GM12878 (cell line): ENCODE measurements at regions not wholly inside any gene's neighbourhood (a gene's known extent, or its start where the extent isn't known, plus 50 kb on each side); places are given as distances from the start of the nearest gene placed in this dataset.

Experiments used
- ATAC-seq: fragments of 200-7000 bp; cut with Tn5 transposase; 3 replicates; pipeline ENCODE4 v1.9.1; 2020; ENCODE audit warnings: mild to moderate bottlenecking, moderate library complexity
- BruUV-seq: library from RNA; stranded (reverse); fragments of 400-500 nt; replicated peaks from 2 replicates; lab custom pipeline; 2021; lab: Mats Ljungman, UMichigan
- CTCF ChIA-PET: fragments of 300-600 bp; sonication (Branson Sonifier 250); formaldehyde crosslinking; extraction: SDS; loops from one replicate; lab custom pipeline; 2021; ENCODE audit warnings: inconsistent platforms; lab: Yijun Ruan, JAX
- POLR2A ChIA-PET: fragments of 350-600 bp; formaldehyde crosslinking; extraction: SDS; loops from one replicate; lab custom pipeline; 2021; ENCODE audit warnings: inconsistent platforms; lab: Charles Lee
- RAD21 ChIA-PET: fragments of 300-600 bp; sonication (Branson Sonifier 250); formaldehyde crosslinking; loops from one replicate; lab custom pipeline; 2023; ENCODE audit warnings: antibody characterized with exemption; ENCODE audit not compliant: unreplicated experiment; lab: Charles Lee
- SMC1A ChIA-PET: fragments of 300-600 bp; sonication (Branson Sonifier 250); formaldehyde crosslinking; loops from one replicate; lab custom pipeline; 2023; ENCODE audit not compliant: unreplicated experiment, uncharacterized antibody; lab: Charles Lee
- DNase-seq: peaks from one replicate; pipeline ENCODE4 v3.0.0-alpha.2; 2011; ENCODE audit warnings: low read depth, low spot score
- FAIRE-seq: peaks from 3 replicates; lab custom pipeline; 2011; peaks lifted over from hg19 to GRCh38; lab: Jason Lieb, UNC
- H2AFZ ChIP-seq: 2 replicates; pipeline ENCODE4 v1.6.0; 2011; ENCODE audit warnings: low read depth, low read length, control low read depth; ENCODE audit not compliant: control insufficient read depth
- H3K27ac ChIP-seq: 2 replicates; pipeline ENCODE4 v1.5.1; 2011; ENCODE audit warnings: control low read depth; ENCODE audit not compliant: control insufficient read depth, insufficient read depth
- H3K27me3 ChIP-seq, 2 experiments: replicated peaks in 1 of 2; 2 replicates each; pipeline versions ENCODE4 v1.6.0 to v1.6.1; 2011; ENCODE audit warnings: low read length in 1 of 2; ENCODE audit not compliant: control insufficient read depth in 2 of 2, insufficient read depth in 2 of 2
- H3K36me3 ChIP-seq, 2 experiments: 2 replicates each; pipeline ENCODE4 v1.5.1; 2011; ENCODE audit warnings: low read length in 1 of 2; ENCODE audit not compliant: control insufficient read depth in 2 of 2, insufficient read depth in 2 of 2
- H3K4me1 ChIP-seq: 2 replicates; pipeline ENCODE4 v1.6.1; 2011; ENCODE audit warnings: mild to moderate bottlenecking, low read length, moderate library complexity, mixed read lengths; ENCODE audit not compliant: control insufficient read depth, insufficient read depth
- H3K4me2 ChIP-seq: 2 replicates; pipeline ENCODE4 v1.6.0; 2011; ENCODE audit warnings: control low read depth; ENCODE audit not compliant: control insufficient read depth, insufficient read depth
- H3K4me3 ChIP-seq: fragments of 200-600 bp; sonication (generic); 2 replicates; pipeline ENCODE4 v1.5.1; 2016
- H3K79me2 ChIP-seq: 2 replicates; pipeline ENCODE4 v1.6.0; 2011; ENCODE audit warnings: low read length; ENCODE audit not compliant: control insufficient read depth, insufficient read depth
- H3K9ac ChIP-seq: 2 replicates; pipeline ENCODE4 v1.8.0; 2011; ENCODE audit warnings: low read length, control low read depth, mixed read lengths; ENCODE audit not compliant: control insufficient read depth, insufficient read depth
- H3K9me3 ChIP-seq: replicated peaks from 3 replicates; pipeline ENCODE4 v1.5.1; 2011; ENCODE audit warnings: mild to moderate bottlenecking, low read length; ENCODE audit not compliant: control insufficient read depth, insufficient read depth
- H4K20me1 ChIP-seq: 2 replicates; pipeline ENCODE4 v1.6.0; 2011; ENCODE audit not compliant: control insufficient read depth, insufficient read depth
- ASH2L ChIP-seq: fragments of 300-600, 200-600 bp; sonication (generic); IDR thresholded peaks from 2 replicates; pipeline ENCODE4 v1.6.1; 2017; ENCODE audit warnings: low read depth, mild to moderate bottlenecking, borderline replicate concordance
- CREM ChIP-seq: IDR thresholded peaks from 2 replicates; pipeline ENCODE4 v1.6.1; 2014; ENCODE audit warnings: antibody characterized with exemption, low read depth
- E2F8 ChIP-seq: fragments of 450-650 bp; IDR thresholded peaks from 2 replicates; pipeline ENCODE4 v1.6.1; 2018; ENCODE audit warnings: mild to moderate bottlenecking, low read depth, moderate library complexity; ENCODE audit not compliant: partially characterized antibody
- GATAD2B ChIP-seq: fragments of 450-650 bp; conservative IDR thresholded peaks from 2 replicates; pipeline ENCODE4 v1.6.1; 2017; ENCODE audit warnings: low read depth, mild to moderate bottlenecking, moderate library complexity
- HDAC6 ChIP-seq: fragments of 200-600 bp; sonication (generic); IDR thresholded peaks from one replicate; pipeline ENCODE4 v1.8.0; 2017; ENCODE audit warnings: antibody characterized with exemption; ENCODE audit not compliant: unreplicated experiment
- IRF4 ChIP-seq: IDR thresholded peaks from 2 replicates; pipeline ENCODE4 v1.6.1; 2011; ENCODE audit warnings: low read depth, low read length
- IRF5 ChIP-seq: fragments of 450-650 bp; IDR thresholded peaks from 2 replicates; pipeline ENCODE4 v1.6.1; 2017; ENCODE audit warnings: borderline replicate concordance
- MTA2 ChIP-seq: fragments of 450-650 bp; IDR thresholded peaks from 2 replicates; pipeline ENCODE4 v1.6.1; 2016; ENCODE audit warnings: low read depth, mild to moderate bottlenecking, moderate library complexity
- MTA3 ChIP-seq: IDR thresholded peaks from 2 replicates; pipeline ENCODE4 v1.6.1; 2012; ENCODE audit warnings: low read length, inconsistent platforms, borderline replicate concordance
- NR2C1 ChIP-seq: fragments of 450-650 bp; IDR thresholded peaks from 2 replicates; pipeline ENCODE4 v1.6.1; 2017; ENCODE audit warnings: antibody characterized with exemption, mild to moderate bottlenecking, moderate library complexity
- NR2F1 ChIP-seq: fragments of 450-650 bp; conservative IDR thresholded peaks from 2 replicates; pipeline ENCODE4 v1.6.1; 2017; ENCODE audit warnings: mild to moderate bottlenecking
- ZBTB11 ChIP-seq: fragments of 450-650 bp; formaldehyde crosslinking; IDR thresholded peaks from 2 replicates; pipeline ENCODE4 v1.5.0; 2022; ENCODE audit warnings: mild to moderate bottlenecking, missing genetic modification characterization
- WGBS: methylation state at CpG from one replicate; pipeline ENCODE4 v1.1.6; 2016; ENCODE audit warnings: low lambda C conversion rate; ENCODE audit not compliant: insufficient replicate concordance, insufficient coverage; ENCODE audit errors: missing lambda C conversion rate; 5-methylcytosine and 5-hydroxymethylcytosine counted together
- in situ Hi-C: fragments of 300-500 bp; cut with MboI; formaldehyde crosslinking; loops from 9 replicates; pipeline ENCODE4 v1.14.3; 2018; ENCODE audit warnings: mixed read lengths
- intact Hi-C: fragments of 100-400 bp; cut with micrococcal nuclease; formaldehyde crosslinking; loops from one replicate; pipeline ENCODE4 v1.14.2; 2022; ENCODE audit not compliant: unreplicated experiment

GRCh38 chr9:38311382-38312270, 80.9 kb upstream of the ALDH1B1 start (continued):
- no peak for TF ChIP-seq E2F8
- no peak for TF ChIP-seq CREM
- TF ChIP-seq NR2C1: no peak
- no peak for TF ChIP-seq IRF4
- TF ChIP-seq, all 136 proteins: peak for 0

GRCh38 chr9:38309324-38310195, 82.9 kb upstream of the ALDH1B1 start:
- no peak for FAIRE-seq
- Histone ChIP-seq H3K27me3 (no peaks in the 10 kb centered on the region; a peak in 2 of 4 replicates), H3K79me2 (no peaks in the 10 kb centered on the region), H3K9ac (no peak overlapping the region), H3K27ac (no peak overlapping the region), H3K36me3 (no peaks in the 10 kb centered on the region), H4K20me1 (no peaks in the 10 kb centered on the region), H3K9me3 (no peaks in the 10 kb centered on the region), H3K4me1 (no peaks in the 10 kb centered on the region), H3K4me2 (no peak overlapping the region), H2AFZ (no peak overlapping the region), H3K4me3 (no peak overlapping the region)
- intact Hi-C loops (no loop called here), in situ Hi-C loops (no loop called here)
- no peak for ATAC-seq
- no TSS peak for BruUV-seq
- ChIA-PET RAD21 (no interaction called here), CTCF (no interaction called here), SMC1A (no interaction called here), POLR2A (no interaction called here)
- WGBS: 16% methylated on average over 11 of the region's 11 CpGs
- DNase-seq: no peak
- TF ChIP-seq IRF5 (no peak), NR2F1 (no peak), ASH2L (no peak), MTA3 (no peak), ZBTB11 (CRISPR knock-in tag) (no peak), HDAC6 (no peak), MTA2 (no peak), GATAD2B (no peak)
